ENCODE measurements at regions not wholly inside any gene's neighbourhood (a gene's known extent, or its start where the extent isn't known, plus 50 kb on each side); places are given as distances from the start of the nearest gene placed in this dataset.
"Not testable (repeated sequence)": the region's sequence is repeated elsewhere in the genome, so short reads cannot be mapped to it uniquely, and the experiment has no call there.

DNA sequence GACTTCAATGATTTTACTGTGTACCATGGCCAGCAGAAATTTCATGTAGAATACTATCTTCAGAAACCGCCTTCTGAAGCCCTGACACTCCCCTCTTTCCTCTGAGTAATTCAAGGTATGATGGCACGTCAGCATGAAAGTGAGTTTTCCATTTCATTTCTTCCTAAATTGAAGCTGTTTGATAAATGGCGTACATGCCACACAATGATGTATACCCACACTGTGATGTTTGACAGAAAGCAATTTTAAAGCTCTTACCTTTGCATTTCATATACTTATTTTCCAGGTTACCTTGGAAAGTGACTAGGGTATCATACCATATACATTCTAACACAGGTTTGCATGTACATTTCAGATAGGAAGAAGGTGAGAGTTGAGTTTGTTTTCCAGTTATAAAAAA, 147.9 kb upstream of the LRRC3B start:
- no peak for TF ChIP-seq POLR2A (IDR thresholded peaks at IDR 0.05)
- TF ChIP-seq, protein P1, sequence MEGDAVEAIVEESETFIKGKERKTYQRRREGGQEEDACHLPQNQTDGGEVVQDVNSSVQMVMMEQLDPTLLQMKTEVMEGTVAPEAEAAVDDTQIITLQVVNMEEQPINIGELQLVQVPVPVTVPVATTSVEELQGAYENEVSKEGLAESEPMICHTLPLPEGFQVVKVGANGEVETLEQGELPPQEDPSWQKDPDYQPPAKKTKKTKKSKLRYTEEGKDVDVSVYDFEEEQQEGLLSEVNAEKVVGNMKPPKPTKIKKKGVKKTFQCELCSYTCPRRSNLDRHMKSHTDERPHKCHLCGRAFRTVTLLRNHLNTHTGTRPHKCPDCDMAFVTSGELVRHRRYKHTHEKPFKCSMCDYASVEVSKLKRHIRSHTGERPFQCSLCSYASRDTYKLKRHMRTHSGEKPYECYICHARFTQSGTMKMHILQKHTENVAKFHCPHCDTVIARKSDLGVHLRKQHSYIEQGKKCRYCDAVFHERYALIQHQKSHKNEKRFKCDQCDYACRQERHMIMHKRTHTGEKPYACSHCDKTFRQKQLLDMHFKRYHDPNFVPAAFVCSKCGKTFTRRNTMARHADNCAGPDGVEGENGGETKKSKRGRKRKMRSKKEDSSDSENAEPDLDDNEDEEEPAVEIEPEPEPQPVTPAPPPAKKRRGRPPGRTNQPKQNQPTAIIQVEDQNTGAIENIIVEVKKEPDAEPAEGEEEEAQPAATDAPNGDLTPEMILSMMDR (IDR thresholded peaks at IDR 0.05), result no peak
- Histone ChIP-seq H3K27me3 (no peaks in the 10 kb centered on the region), H3K4me3 (no peak overlapping the region), H3K36me3 (no peaks in the 10 kb centered on the region), H3K27ac (no peak overlapping the region), H3K4me1 (no peaks in the 10 kb centered on the region), H3K9me3 (no peaks in the 10 kb centered on the region)
- DNase-seq, result no peak

DNA sequence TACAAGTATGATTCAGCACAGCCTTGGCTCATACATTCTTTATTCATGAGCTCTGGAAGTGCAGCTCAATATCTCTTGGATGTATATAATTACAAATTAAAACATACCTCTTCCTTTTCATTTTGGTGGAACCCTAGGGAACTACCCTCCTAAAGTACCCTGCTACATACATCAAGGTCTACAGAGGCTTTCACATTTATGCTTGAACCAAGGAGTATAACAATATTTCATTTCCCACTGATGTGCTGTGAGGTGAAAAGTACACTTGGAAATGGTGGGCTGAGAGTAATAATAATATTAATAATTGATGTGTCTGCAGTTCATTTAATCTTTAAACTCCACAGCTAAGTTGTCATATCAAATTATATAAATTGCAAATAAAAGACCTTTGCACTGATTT, 142.2 kb upstream of the LRRC3B start:
- no peaks in the 10 kb centered on the region for H3K36me3 ChIP-seq
- no peak overlapping the region for H3K27ac ChIP-seq
- DNase-seq, result no peak
- H3K4me1 ChIP-seq, result no peaks in the 10 kb centered on the region
- TF ChIP-seq POLR2A (IDR thresholded peaks at IDR 0.05), result no peak
- TF ChIP-seq, protein P1 (IDR thresholded peaks at IDR 0.05), result no peak
- no peaks in the 10 kb centered on the region for H3K9me3 ChIP-seq
- H3K4me3 ChIP-seq, result no peak overlapping the region
- no peaks in the 10 kb centered on the region for H3K27me3 ChIP-seq

DNA sequence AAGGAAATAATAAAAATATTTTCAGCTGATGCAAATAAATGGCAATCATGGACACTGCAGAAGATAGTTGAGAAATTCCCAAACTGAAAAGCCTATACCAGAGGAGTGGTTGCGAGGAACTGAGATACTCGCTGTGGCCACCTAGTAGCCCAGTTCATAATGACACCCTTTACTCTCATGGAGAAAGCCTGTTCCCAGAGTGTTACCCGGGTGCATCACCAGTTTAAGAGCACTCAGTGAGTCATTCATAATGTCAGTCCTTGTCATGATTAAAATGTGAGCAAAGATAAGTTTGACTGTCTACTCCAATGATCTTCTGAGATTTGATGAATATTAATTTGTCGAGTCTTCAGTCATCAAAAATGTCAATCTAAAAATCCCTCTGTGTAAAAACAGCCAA, 138.4 kb upstream of the LRRC3B start:
- no peaks in the 10 kb centered on the region for H3K9me3 ChIP-seq
- H3K4me3 ChIP-seq, result no peak overlapping the region
- H3K27ac ChIP-seq, result no peak overlapping the region
- no peaks in the 10 kb centered on the region for H3K36me3 ChIP-seq
- no peak for DNase-seq
- TF ChIP-seq, protein P1 (IDR thresholded peaks at IDR 0.05), result no peak
- no peak for TF ChIP-seq POLR2A (IDR thresholded peaks at IDR 0.05)
- H3K27me3 ChIP-seq, result no peaks in the 10 kb centered on the region
- H3K4me1 ChIP-seq, result no peaks in the 10 kb centered on the region

DNA sequence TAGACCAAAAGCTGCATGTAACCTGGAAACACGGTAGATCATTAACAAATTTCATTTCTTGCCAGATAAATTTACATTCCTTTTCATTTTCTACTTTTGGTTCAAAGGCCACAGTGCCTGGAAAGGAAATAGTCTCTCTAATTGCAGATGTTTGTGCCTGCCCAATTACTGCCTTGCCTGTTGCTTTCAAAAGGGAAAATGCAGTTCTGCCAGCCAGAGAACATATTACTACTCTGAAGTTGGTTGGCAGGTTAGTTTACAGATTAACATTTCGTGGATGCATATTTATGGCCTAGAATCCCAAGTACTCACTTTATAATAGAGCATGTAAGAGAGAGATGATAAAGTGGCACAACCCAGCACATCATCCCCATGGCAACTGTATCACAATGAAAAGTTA, 124.3 kb upstream of the LRRC3B start:
- H3K36me3 ChIP-seq, result no peaks in the 10 kb centered on the region
- no peak overlapping the region for H3K27ac ChIP-seq
- H3K4me1 ChIP-seq, result no peaks in the 10 kb centered on the region
- no peak overlapping the region for H3K4me3 ChIP-seq
- no peaks in the 10 kb centered on the region for H3K9me3 ChIP-seq
- TF ChIP-seq POLR2A (IDR thresholded peaks at IDR 0.05), result no peak
- TF ChIP-seq, protein P1 (IDR thresholded peaks at IDR 0.05), result no peak
- no peaks in the 10 kb centered on the region for H3K27me3 ChIP-seq
- DNase-seq, result no peak

DNA sequence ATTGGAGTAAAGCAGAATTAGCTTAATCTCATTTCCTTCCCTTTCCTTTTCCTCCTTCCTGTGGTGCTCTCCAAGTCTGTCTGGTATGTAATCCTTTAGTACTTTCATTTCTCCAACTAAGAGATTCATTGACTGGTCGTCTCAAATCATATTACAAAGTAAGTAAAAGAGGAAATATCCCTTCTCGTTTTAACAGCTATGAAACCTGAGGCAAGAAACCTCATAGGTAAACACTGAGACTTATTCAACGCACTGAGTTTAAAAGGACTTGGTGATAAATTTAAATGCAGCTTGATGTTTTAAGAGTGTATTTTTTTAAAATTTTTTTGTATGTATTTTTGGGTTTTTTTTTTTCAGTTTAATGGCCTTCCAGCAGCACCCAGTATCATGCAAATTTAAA, 117.2 kb upstream of the LRRC3B start:
- TF ChIP-seq, protein P1 (IDR thresholded peaks at IDR 0.05), result no peak
- no peak for TF ChIP-seq POLR2A (IDR thresholded peaks at IDR 0.05)
- no peak for DNase-seq
- Histone ChIP-seq H3K4me3 (no peak overlapping the region), H3K4me1 (no peaks in the 10 kb centered on the region), H3K27me3 (no peaks in the 10 kb centered on the region), H3K36me3 (no peaks in the 10 kb centered on the region), H3K27ac (no peak overlapping the region), H3K9me3 (peaks cover 0 to 3% (median 0%) of the 10 kb centered on the region in 4 donors)

DNA sequence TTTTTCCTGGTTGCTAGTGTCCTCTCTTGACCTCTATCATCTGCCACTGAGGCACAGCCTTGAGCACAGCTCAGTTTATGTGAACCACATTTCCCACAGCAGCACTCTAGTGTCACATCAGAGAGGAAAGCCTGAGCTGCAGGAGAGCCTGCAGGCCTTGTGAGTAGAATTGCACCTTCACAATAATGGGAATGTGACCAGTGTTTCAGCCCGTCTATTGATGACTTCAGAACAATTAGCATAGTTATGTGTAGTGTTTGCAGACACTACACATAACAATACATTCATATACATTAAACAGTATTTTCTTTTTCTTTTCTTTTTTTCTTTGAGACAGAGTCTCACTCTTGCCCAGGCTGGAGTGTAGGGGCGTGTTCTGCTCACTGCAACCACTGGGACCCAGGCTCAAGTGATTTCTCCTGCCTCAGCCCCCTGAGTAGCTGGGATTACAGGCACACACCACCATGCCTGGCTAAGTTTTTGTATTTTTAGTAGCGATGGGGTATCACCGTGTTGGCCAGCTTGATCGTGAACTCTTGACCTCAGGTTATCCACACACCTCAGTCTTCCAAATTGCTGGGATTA, 108.0 kb upstream of the LRRC3B start:
- not testable (repeated sequence) for H3K4me3 ChIP-seq, H3K4me1 ChIP-seq, DNase-seq, H3K27ac ChIP-seq, H3K36me3 ChIP-seq, H3K27me3 ChIP-seq, H3K9me3 ChIP-seq
